GM23338 (cell line): ENCODE measurements at regions not wholly inside any gene's neighbourhood (a gene's known extent, or its start where the extent isn't known, plus 50 kb on each side); places are given as distances from the start of the nearest gene placed in this dataset.

Source experiments
- ATAC-seq: fragments of 200-7000 bp; cut with Tn5 transposase; 3 replicates; pipeline ENCODE4 v1.9.1; 2020
- DNase-seq: peaks from one replicate; pipeline ENCODE4 v3.0.0-alpha.2; 2015; ENCODE audit warnings: low spot score
- H2AFZ ChIP-seq: fragments of 200-600 bp; sonication (generic); 2 replicates; pipeline ENCODE4 v1.8.0; 2016; ENCODE audit warnings: antibody characterized with exemption, mild to moderate bottlenecking, moderate library complexity
- H3F3A ChIP-seq: fragments of 200-600 bp; sonication (generic); replicated peaks from 2 replicates; pipeline ENCODE4 v1.8.0; 2017; ENCODE audit warnings: antibody characterized with exemption, mixed run types, low read depth
- H3K27ac ChIP-seq: fragments of 200-600 bp; sonication (generic); 2 replicates; pipeline ENCODE4 v1.6.1; 2016; ENCODE audit warnings: low read depth
- H3K27me3 ChIP-seq: fragments of 200-600 bp; sonication (generic); 2 replicates; pipeline ENCODE4 v1.8.0; 2016; ENCODE audit warnings: mild to moderate bottlenecking, mixed run types, moderate library complexity; ENCODE audit not compliant: insufficient read depth
- H3K36me3 ChIP-seq: fragments of 200-600 bp; sonication (generic); 2 replicates; pipeline ENCODE4 v1.8.0; 2016; ENCODE audit warnings: mild to moderate bottlenecking; ENCODE audit not compliant: insufficient read depth
- H3K4me1 ChIP-seq: fragments of 200-600 bp; sonication (generic); 2 replicates; pipeline ENCODE4 v1.8.0; 2016; ENCODE audit warnings: mild to moderate bottlenecking, moderate library complexity; ENCODE audit not compliant: insufficient read depth
- H3K4me2 ChIP-seq: fragments of 200-600 bp; sonication (generic); 2 replicates; pipeline ENCODE4 v1.7.1; 2017; ENCODE audit warnings: mixed run types
- H3K4me3 ChIP-seq: fragments of 200-600 bp; sonication (generic); 2 replicates; pipeline ENCODE4 v1.6.1; 2016; ENCODE audit warnings: mixed run types
- H3K79me2 ChIP-seq: fragments of 200-600 bp; sonication (generic); replicated peaks from 2 replicates; pipeline ENCODE4 v1.8.0; 2017; ENCODE audit warnings: mild to moderate bottlenecking; ENCODE audit not compliant: insufficient read depth
- H3K9me2 ChIP-seq: fragments of 200-600 bp; sonication (generic); 2 replicates; pipeline ENCODE4 v1.8.0; 2017; ENCODE audit not compliant: insufficient read depth
- H4K20me1 ChIP-seq: fragments of 200-600 bp; sonication (generic); replicated peaks from 2 replicates; pipeline ENCODE4 v1.8.0; 2017; ENCODE audit warnings: mild to moderate bottlenecking; ENCODE audit not compliant: insufficient read depth
- H3K27ac Mint-ChIP-seq: 2 replicates; pipeline ENCODE4 v1.8.0; 2020; ENCODE audit warnings: inconsistent platforms, mild to moderate bottlenecking, moderate library complexity, mixed read lengths
- H3K27me3 Mint-ChIP-seq: 3 replicates; pipeline ENCODE4 v1.8.0; 2022; ENCODE audit warnings: low read depth, mild to moderate bottlenecking, moderate library complexity, mixed read lengths, inconsistent platforms; ENCODE audit not compliant: insufficient read depth, poor library complexity
- H3K36me3 Mint-ChIP-seq: 3 replicates; pipeline ENCODE4 v1.8.0; 2021; ENCODE audit warnings: low read depth, mild to moderate bottlenecking, inconsistent platforms, moderate library complexity, mixed read lengths
- H3K4me1 Mint-ChIP-seq: 3 replicates; pipeline ENCODE4 v1.8.0; 2020; ENCODE audit warnings: mild to moderate bottlenecking, inconsistent platforms, mixed read lengths
- H3K4me3 Mint-ChIP-seq: 3 replicates; pipeline ENCODE4 v1.8.0; 2021; ENCODE audit warnings: moderate library complexity, mild to moderate bottlenecking, inconsistent platforms, mixed read lengths
- H3K9me3 Mint-ChIP-seq: 3 replicates; pipeline ENCODE4 v1.8.0; 2020; ENCODE audit warnings: moderate library complexity, mild to moderate bottlenecking, inconsistent platforms, mixed read lengths
- CREB1 ChIP-seq: fragments of 250-450 bp; sonication (Bioruptor Pico); IDR thresholded peaks from 2 replicates; pipeline ENCODE4 v1.5.0; 2020; ENCODE audit warnings: low read depth, mild to moderate bottlenecking, moderate library complexity
- CTCF ChIP-seq, 2 experiments: fragments of 200-600 bp in 1 of 2; sonication (generic) in 1 of 2; conservative IDR thresholded peaks; 2 replicates each; pipeline versions ENCODE4 v1.5.1 to v1.6.1; 2016 to 2017; ENCODE audit warnings: antibody characterized with exemption in 2 of 2, low read depth in 2 of 2, mild to moderate bottlenecking in 2 of 2, moderate library complexity in 1 of 2
- EZH2 ChIP-seq: fragments of 200-600 bp; sonication (generic); IDR thresholded peaks from one replicate; pipeline ENCODE4 v1.8.0; 2017; ENCODE audit warnings: antibody characterized with exemption, mild to moderate bottlenecking, low read depth; ENCODE audit not compliant: unreplicated experiment
- EZH2phosphoT487 ChIP-seq: fragments of 200-600 bp; sonication (generic); IDR thresholded peaks from one replicate; pipeline ENCODE4 v1.8.1; 2018; ENCODE audit warnings: antibody characterized with exemption; ENCODE audit not compliant: unreplicated experiment
- JUNB ChIP-seq: IDR thresholded peaks from one replicate; pipeline ENCODE4 v1.6.1; 2016; ENCODE audit warnings: antibody characterized with exemption; ENCODE audit not compliant: unreplicated experiment
- NANOG ChIP-seq: IDR thresholded peaks from 2 replicates; pipeline ENCODE4 v1.6.1; 2016; ENCODE audit warnings: antibody characterized with exemption, borderline replicate concordance
- POLR2AphosphoS5 ChIP-seq: IDR thresholded peaks from 2 replicates; pipeline ENCODE4 v1.6.1; 2016; ENCODE audit warnings: antibody characterized with exemption, low read depth
- STAT1 ChIP-seq: IDR thresholded peaks from one replicate; pipeline ENCODE4 v1.6.1; 2016; ENCODE audit warnings: antibody characterized with exemption; ENCODE audit not compliant: unreplicated experiment
- ZNF114 ChIP-seq: fragments of 250-450 bp; sonication (Bioruptor Pico); IDR thresholded peaks from 2 replicates; pipeline ENCODE4 v1.5.0; 2020; ENCODE audit warnings: mild to moderate bottlenecking, moderate library complexity
- ZNF331 ChIP-seq: fragments of 250-450 bp; sonication (Bioruptor Pico); IDR thresholded peaks from 2 replicates; pipeline ENCODE4 v1.5.0; 2020; ENCODE audit warnings: low read depth, mild to moderate bottlenecking, moderate library complexity

- no peak for TF ChIP-seq CTCF (conservative IDR thresholded peaks at IDR 0.05; ENCODE audit: low read depth in 2 of 2)
- TF ChIP-seq NANOG = no peak
Observed at GRCh38 chr16:82298472-82298871, 128.4 kb upstream of the MPHOSPH6 start (continued).

GRCh38 chr16:82295290-82296201, 125.5 kb upstream of the MPHOSPH6 start:
- ATAC-seq (no peak), DNase-seq (no peak)
- no peak overlapping the region for H3K27ac ChIP-seq
- 0 out of 2 replicates have a peak, but pooled peaks cover 4% of the 10 kb centered on the region for H3K9me2 ChIP-seq
- Mint-ChIP-seq H3K36me3 (no peaks in the 10 kb centered on the region), H3K9me3 (no peaks in the 10 kb centered on the region), H3K27ac (no peak overlapping the region), H3K27me3 (peaks cover 3% of the 10 kb centered on the region), H3K4me3 (no peak overlapping the region), H3K4me1 (peaks cover 8% of the 10 kb centered on the region)
- H3K27me3 ChIP-seq = no peaks in the 10 kb centered on the region
- peak overlapping the region; percentile 68; the same call in 1 of the 2 replicates for H2AFZ ChIP-seq
- H3K4me3 ChIP-seq = no peak overlapping the region
- no peaks in the 10 kb centered on the region for H3K36me3 ChIP-seq
- no peak overlapping the region for H3K4me2 ChIP-seq
- H4K20me1 ChIP-seq = no peaks in the 10 kb centered on the region
- TF ChIP-seq CTCF (conservative IDR thresholded peaks at IDR 0.05; ENCODE audit: low read depth in 2 of 2) (no peak), ZNF331 (CRISPR knock-in tag) (no peak), CREB1 (CRISPR knock-in tag) (no peak), STAT1 (no peak), EZH2 (no peak)
- H3K79me2 ChIP-seq = no peaks in the 10 kb centered on the region
- H3F3A ChIP-seq = 0 out of 2 replicates have a peak, but pooled peaks cover 2% of the 10 kb centered on the region
- no peaks in the 10 kb centered on the region for H3K4me1 ChIP-seq

GRCh38 chr16:82293671-82294070, 123.6 kb upstream of the MPHOSPH6 start:
- Histone ChIP-seq H3K36me3 (no peaks in the 10 kb centered on the region), H3F3A (0 out of 2 replicates have a peak, but pooled peaks cover 1% of the 10 kb centered on the region), H3K27me3 (no peaks in the 10 kb centered on the region), H4K20me1 (no peaks in the 10 kb centered on the region), H3K4me3 (no peak overlapping the region), H2AFZ (no peak overlapping the region), H3K4me1 (no peaks in the 10 kb centered on the region), H3K27ac (no peak overlapping the region), H3K4me2 (no peak overlapping the region), H3K9me2 (0 out of 2 replicates have a peak, but pooled peaks cover 4% of the 10 kb centered on the region), H3K79me2 (no peaks in the 10 kb centered on the region)
- DNase-seq (no peak), ATAC-seq (no peak)
- Mint-ChIP-seq H3K36me3 (no peaks in the 10 kb centered on the region), H3K4me1 (peaks cover 8% of the 10 kb centered on the region), H3K9me3 (no peaks in the 10 kb centered on the region; the same call in 2 of the 3 replicates), H3K27me3 (peaks cover 3% of the 10 kb centered on the region), H3K27ac (no peak overlapping the region), H3K4me3 (no peak overlapping the region)
- TF ChIP-seq JUNB (no peak), CTCF (conservative IDR thresholded peaks at IDR 0.05; ENCODE audit: low read depth in 2 of 2) (no peak), ZNF331 (CRISPR knock-in tag) (no peak), ZNF114 (no peak), STAT1 (no peak), EZH2phosphoT487 (no peak), EZH2 (no peak), NANOG (no peak), POLR2AphosphoS5 (no peak), CREB1 (CRISPR knock-in tag) (no peak)
